ENCODE measurements at regions not wholly inside any gene's neighbourhood (a gene's known extent, or its start where the extent isn't known, plus 50 kb on each side); places are given as distances from the start of the nearest gene placed in this dataset.
"Not testable (repeated sequence)": the region's sequence is repeated elsewhere in the genome, so short reads cannot be mapped to it uniquely, and the experiment has no call there.

GRCh38 chr12:105681341-105681740, 350.9 kb downstream of the C12orf75 start:
- DNase-seq (ENCODE audit: low read depth in 4 of 4, low spot score in 3 of 4), result no peak

GRCh38 chr12:105682821-105683220, 352.3 kb downstream of the C12orf75 start:
- DNase-seq (ENCODE audit: low read depth in 4 of 4, low spot score in 3 of 4), result not testable (repeated sequence)

- not testable (repeated sequence) for DNase-seq (ENCODE audit: low read depth in 4 of 4, low spot score in 3 of 4)
Measured at GRCh38 chr12:105683836-105684235, 353.3 kb downstream of the C12orf75 start.

GRCh38 chr12:105698075-105698474, 367.6 kb downstream of the C12orf75 start:
- no peak for DNase-seq (ENCODE audit: low read depth in 4 of 4, low spot score in 3 of 4)

GRCh38 chr12:105699209-105699608, 368.7 kb downstream of the C12orf75 start:
- no peak for DNase-seq (ENCODE audit: low read depth in 4 of 4, low spot score in 3 of 4)

GRCh38 chr12:105704787-105705186, 374.3 kb downstream of the C12orf75 start:
- DNase-seq (ENCODE audit: low read depth in 4 of 4, low spot score in 3 of 4), result no peak

GRCh38 chr12:105705235-105705634, 374.7 kb downstream of the C12orf75 start:
- DNase-seq (ENCODE audit: low read depth in 4 of 4, low spot score in 3 of 4), result no peak

GRCh38 chr12:105705765-105706164, 375.3 kb downstream of the C12orf75 start:
- peak in 2 of 4 donors; percentile 49 to 62 for DNase-seq (ENCODE audit: low read depth in 4 of 4, low spot score in 3 of 4)

- peak in 3 of 4 donors; percentile 36 to 79 (median 58) for DNase-seq (ENCODE audit: low read depth in 4 of 4, low spot score in 3 of 4)
Measured at GRCh38 chr12:105706321-105706972, 376.0 kb downstream of the C12orf75 start.

GRCh38 chr12:105706973-105707334, 376.5 kb downstream of the C12orf75 start:
- DNase-seq (ENCODE audit: low read depth in 4 of 4, low spot score in 3 of 4), result no peak

- DNase-seq (ENCODE audit: low read depth in 4 of 4, low spot score in 3 of 4), result peak in 3 of 4 donors; percentile 24 to 36 (median 31)
Measured at GRCh38 chr12:105713606-105714305, 383.3 kb downstream of the C12orf75 start.

- DNase-seq (ENCODE audit: low read depth in 4 of 4, low spot score in 3 of 4), result no peak
Measured at GRCh38 chr12:105716621-105717020, 386.1 kb downstream of the C12orf75 start.

GRCh38 chr12:105721051-105721825, 390.7 kb downstream of the C12orf75 start:
- DNase-seq (ENCODE audit: low read depth in 4 of 4, low spot score in 3 of 4), result no peak

GRCh38 chr12:105721891-105722290, 391.4 kb downstream of the C12orf75 start:
- DNase-seq (ENCODE audit: low read depth in 4 of 4, low spot score in 3 of 4), result no peak

- no peak for DNase-seq (ENCODE audit: low read depth in 4 of 4, low spot score in 3 of 4)
Measured at GRCh38 chr12:105723066-105723465, 392.6 kb downstream of the C12orf75 start.

GRCh38 chr12:105723494-105723893, 393.0 kb downstream of the C12orf75 start:
- no peak for DNase-seq (ENCODE audit: low read depth in 4 of 4, low spot score in 3 of 4)

GRCh38 chr12:105724641-105725040, 394.1 kb downstream of the C12orf75 start:
- no peak for DNase-seq (ENCODE audit: low read depth in 4 of 4, low spot score in 3 of 4)

- DNase-seq (ENCODE audit: low read depth in 4 of 4, low spot score in 3 of 4), result no peak
Measured at GRCh38 chr12:105725054-105725453, 394.6 kb downstream of the C12orf75 start.

- no peak for DNase-seq (ENCODE audit: low read depth in 4 of 4, low spot score in 3 of 4)
Measured at GRCh38 chr12:105729181-105729771, 398.8 kb downstream of the C12orf75 start.

- no peak for DNase-seq (ENCODE audit: low read depth in 4 of 4, low spot score in 3 of 4)
Measured at GRCh38 chr12:105729926-105730325, 399.4 kb downstream of the C12orf75 start.

GRCh38 chr12:105733579-105733978, 403.1 kb downstream of the C12orf75 start:
- DNase-seq (ENCODE audit: low read depth in 4 of 4, low spot score in 3 of 4), result no peak
